ENCODE measurements at regions not wholly inside any gene's neighbourhood (a gene's known extent, or its start where the extent isn't known, plus 50 kb on each side); places are given as distances from the start of the nearest gene placed in this dataset.

DNA sequence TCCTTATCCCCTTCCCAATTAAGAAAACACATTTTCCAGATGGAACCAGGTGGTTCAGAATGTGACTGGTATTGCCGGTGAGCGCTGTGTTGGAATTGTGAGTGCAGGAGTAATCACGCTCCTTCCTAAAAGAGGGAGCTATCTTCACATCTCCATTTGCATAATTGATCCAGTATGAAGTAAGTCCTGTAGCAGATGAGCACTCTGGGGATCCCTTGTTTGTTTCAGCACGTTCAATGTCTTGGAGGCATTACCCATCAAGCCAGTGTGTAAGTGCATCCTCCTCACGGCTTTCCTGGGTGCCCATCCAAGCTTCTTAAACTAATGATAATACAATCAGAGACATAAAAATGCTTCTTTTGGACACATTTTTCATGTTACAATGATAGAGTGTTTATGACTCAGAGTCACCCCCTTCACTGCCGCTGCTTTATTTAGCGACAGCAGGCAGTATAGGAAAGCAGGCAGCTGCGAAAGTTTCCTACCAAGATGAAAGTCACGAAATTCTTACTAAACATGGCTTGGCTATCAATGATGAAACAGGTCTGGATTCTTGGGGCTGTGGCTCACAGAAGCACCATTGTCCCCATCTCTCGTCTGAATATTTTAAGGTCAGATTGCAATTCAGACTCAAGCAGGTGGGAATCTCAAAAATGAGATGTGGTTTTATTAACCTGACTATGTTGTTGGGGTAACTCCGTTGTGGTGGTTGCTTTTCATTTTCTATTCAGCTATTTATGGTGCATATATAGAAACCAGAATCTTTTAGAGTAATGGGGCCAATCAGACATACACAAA is 346.3 kb upstream of the MDFIC2 start:
- Histone ChIP-seq H3K9me3 (no peaks in the 10 kb centered on the region), H3K4me3 (no peak overlapping the region), H3K36me3 (no peaks in the 10 kb centered on the region), H3K27me3 (no peaks in the 10 kb centered on the region), H3K4me1 (no peaks in the 10 kb centered on the region), H3K27ac (no peak overlapping the region)
- TF ChIP-seq POLR2A (IDR thresholded peaks at IDR 0.05) = no peak
- TF ChIP-seq, protein P1, sequence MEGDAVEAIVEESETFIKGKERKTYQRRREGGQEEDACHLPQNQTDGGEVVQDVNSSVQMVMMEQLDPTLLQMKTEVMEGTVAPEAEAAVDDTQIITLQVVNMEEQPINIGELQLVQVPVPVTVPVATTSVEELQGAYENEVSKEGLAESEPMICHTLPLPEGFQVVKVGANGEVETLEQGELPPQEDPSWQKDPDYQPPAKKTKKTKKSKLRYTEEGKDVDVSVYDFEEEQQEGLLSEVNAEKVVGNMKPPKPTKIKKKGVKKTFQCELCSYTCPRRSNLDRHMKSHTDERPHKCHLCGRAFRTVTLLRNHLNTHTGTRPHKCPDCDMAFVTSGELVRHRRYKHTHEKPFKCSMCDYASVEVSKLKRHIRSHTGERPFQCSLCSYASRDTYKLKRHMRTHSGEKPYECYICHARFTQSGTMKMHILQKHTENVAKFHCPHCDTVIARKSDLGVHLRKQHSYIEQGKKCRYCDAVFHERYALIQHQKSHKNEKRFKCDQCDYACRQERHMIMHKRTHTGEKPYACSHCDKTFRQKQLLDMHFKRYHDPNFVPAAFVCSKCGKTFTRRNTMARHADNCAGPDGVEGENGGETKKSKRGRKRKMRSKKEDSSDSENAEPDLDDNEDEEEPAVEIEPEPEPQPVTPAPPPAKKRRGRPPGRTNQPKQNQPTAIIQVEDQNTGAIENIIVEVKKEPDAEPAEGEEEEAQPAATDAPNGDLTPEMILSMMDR (IDR thresholded peaks at IDR 0.05) = no peak
- no peak for TF ChIP-seq EP300 (IDR thresholded peaks at IDR 0.05)
- no peak for TF ChIP-seq POLR2AphosphoS5 (IDR thresholded peaks at IDR 0.05)
- no peak for DNase-seq
- intact Hi-C loops (cut with DNase I) = no loop called here
- WGBS, 2 donors = 82 to 90% methylated on average over 11 of the region's 11 CpGs

DNA sequence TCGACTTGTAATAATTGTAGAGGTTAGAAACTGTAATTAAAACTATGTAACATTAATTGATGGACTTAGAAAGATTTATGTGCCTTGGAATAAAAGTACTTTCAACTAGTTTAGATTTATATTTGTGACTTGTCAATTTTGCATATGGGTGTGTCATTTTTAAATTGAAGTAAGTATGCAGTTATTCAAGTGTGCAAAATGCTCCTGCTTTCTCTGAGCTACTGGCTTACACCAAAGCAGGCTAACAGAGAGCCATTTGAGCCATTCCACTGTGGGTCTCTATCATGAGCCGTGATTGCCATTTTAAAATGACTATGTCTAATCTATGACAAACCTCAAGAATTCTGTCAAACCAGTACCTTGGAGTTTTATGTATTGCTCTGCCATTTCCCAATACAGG is 345.0 kb upstream of the MDFIC2 start:
- WGBS, 2 donors = 62 to 86% methylated on average over 2 of the region's 2 CpGs
- H3K27me3 ChIP-seq = no peaks in the 10 kb centered on the region
- H3K9me3 ChIP-seq = no peaks in the 10 kb centered on the region
- TF ChIP-seq POLR2A (IDR thresholded peaks at IDR 0.05) = no peak
- TF ChIP-seq, protein P1 (IDR thresholded peaks at IDR 0.05) = no peak
- TF ChIP-seq EP300 (IDR thresholded peaks at IDR 0.05) = no peak
- TF ChIP-seq POLR2AphosphoS5 (IDR thresholded peaks at IDR 0.05) = no peak
- no peak overlapping the region for H3K27ac ChIP-seq
- no peaks in the 10 kb centered on the region for H3K4me1 ChIP-seq
- no peak for DNase-seq
- no peak overlapping the region for H3K4me3 ChIP-seq
- intact Hi-C loops (cut with DNase I) = no loop called here
- no peaks in the 10 kb centered on the region for H3K36me3 ChIP-seq

DNA sequence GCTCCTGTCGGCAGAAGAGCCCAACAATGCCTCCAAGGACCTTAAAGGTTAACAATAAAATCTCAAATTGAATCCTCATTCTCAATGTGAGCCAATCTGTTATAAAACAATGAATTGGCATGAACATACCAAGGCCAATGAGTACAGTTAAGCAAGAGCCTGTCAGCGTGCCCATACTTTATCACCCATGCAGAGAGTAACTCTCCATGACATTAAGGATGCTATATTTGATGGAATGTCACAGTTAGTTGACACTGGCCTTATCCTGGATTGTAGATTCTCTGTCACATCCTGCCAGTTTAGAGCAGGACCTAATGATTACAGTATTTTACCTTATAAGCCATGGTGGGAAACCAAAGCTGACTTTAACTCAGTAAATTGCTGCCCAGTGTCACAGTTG is 335.4 kb upstream of the MDFIC2 start:
- Histone ChIP-seq H3K4me3 (no peak overlapping the region), H3K27ac (peak overlapping the region in 1 of 4 donors; percentile 45), H3K9me3 (no peaks in the 10 kb centered on the region), H3K36me3 (no peaks in the 10 kb centered on the region), H3K27me3 (no peaks in the 10 kb centered on the region), H3K4me1 (peaks cover 0 to 17% (median 8%) of the 10 kb centered on the region in 4 donors)
- intact Hi-C loops (cut with DNase I) = no loop called here
- DNase-seq = no peak
- WGBS, 2 donors = 85 to 86% methylated on average over 2 of the region's 2 CpGs
- no peak for TF ChIP-seq EP300 (IDR thresholded peaks at IDR 0.05)

DNA sequence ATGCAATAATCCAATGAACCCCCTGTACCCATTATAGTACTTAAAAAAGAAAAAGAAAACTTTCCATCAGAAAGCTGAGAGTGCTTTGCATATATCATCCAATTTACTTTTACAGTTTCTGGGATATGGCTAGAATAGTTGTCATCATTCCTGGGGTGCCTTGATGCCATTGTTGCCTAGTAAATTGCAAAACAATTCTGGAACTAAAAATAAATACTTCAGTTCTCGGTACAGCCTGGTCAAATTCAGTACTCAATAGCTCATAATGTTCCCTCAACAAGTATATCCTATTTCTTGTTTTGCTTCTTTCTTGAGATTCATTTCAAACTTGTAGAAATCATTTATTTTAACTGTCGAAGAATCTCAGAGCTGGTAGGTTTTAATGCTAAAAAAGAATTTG is 334.7 kb upstream of the MDFIC2 start:
- intact Hi-C loops (cut with DNase I) = no loop called here
- 82 to 84% methylated on average over 2 of the region's 2 CpGs for WGBS, 2 donors
- Histone ChIP-seq H3K4me3 (no peak overlapping the region), H3K27ac (peak overlapping the region in 1 of 4 donors; percentile 47), H3K4me1 (peaks cover 0 to 17% (median 8%) of the 10 kb centered on the region in 4 donors), H3K27me3 (no peaks in the 10 kb centered on the region), H3K9me3 (no peaks in the 10 kb centered on the region), H3K36me3 (no peaks in the 10 kb centered on the region)
- TF ChIP-seq POLR2A (IDR thresholded peaks at IDR 0.05) (no peak), POLR2AphosphoS5 (IDR thresholded peaks at IDR 0.05) (no peak), EP300 (IDR thresholded peaks at IDR 0.05) (no peak)
- TF ChIP-seq, protein P1 (IDR thresholded peaks at IDR 0.05) = no peak
- no peak for DNase-seq

DNA sequence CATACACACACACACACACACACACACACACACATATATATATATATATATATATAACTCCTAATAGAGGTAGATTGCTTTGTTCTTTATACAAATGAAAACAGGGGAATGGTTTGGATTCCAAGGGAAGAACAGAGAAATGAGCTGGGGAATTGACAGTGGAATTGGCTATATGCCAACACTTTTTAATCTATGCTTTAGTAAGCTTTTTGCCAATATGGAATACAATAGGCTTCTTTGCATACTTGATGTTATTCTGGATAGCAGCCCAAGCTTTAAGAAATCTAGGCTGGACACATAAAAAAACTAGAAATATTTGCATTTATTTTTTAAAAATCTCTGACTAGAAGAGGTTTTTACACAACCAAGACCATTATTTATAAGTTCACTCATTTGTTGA is 334.2 kb upstream of the MDFIC2 start:
- H3K27ac ChIP-seq = peak overlapping the region in 1 of 4 donors; percentile 47
- H3K36me3 ChIP-seq = no peaks in the 10 kb centered on the region
- DNase-seq = no peak
- no peak for TF ChIP-seq POLR2A (IDR thresholded peaks at IDR 0.05)
- no peak for TF ChIP-seq POLR2AphosphoS5 (IDR thresholded peaks at IDR 0.05)
- TF ChIP-seq, protein P1 (IDR thresholded peaks at IDR 0.05) = no peak
- TF ChIP-seq EP300 (IDR thresholded peaks at IDR 0.05) = no peak
- H3K27me3 ChIP-seq = no peaks in the 10 kb centered on the region
- no peak overlapping the region for H3K4me3 ChIP-seq
- no peaks in the 10 kb centered on the region for H3K9me3 ChIP-seq
- intact Hi-C loops (cut with DNase I) = no loop called here
- H3K4me1 ChIP-seq = peaks cover 0 to 17% (median 8%) of the 10 kb centered on the region in 4 donors

All from sigmoid colon (tissue), 6 donors.